CD4-positive, CD25-positive, alpha-beta regulatory T cell (primary cell): ENCODE measurements at regions not wholly inside any gene's neighbourhood (a gene's known extent, or its start where the extent isn't known, plus 50 kb on each side); places are given as distances from the start of the nearest gene placed in this dataset.

ENCODE experiments used
- ATAC-seq, 2 donors: fragments of 150-1000 bp; cut with Tn5 transposase; one replicate each; pipeline ENCODE4 v1.10.0; 2021; ENCODE audit warnings: low read depth in 2 of 2, moderate number of reproducible peaks in 2 of 2, moderate library complexity in 1 of 2
- DNase-seq, 3 donors: peaks; one replicate each; pipeline versions ENCODE4 v3.0.0 to v3.0.0-alpha.2; 2012 to 2022; ENCODE audit warnings: mixed read lengths in 1 of 3
- H3K27ac ChIP-seq: one replicate; pipeline ENCODE4 v1.7.0; 2013; ENCODE audit warnings: mild to moderate bottlenecking, low read length; ENCODE audit not compliant: insufficient read depth, poor library complexity, severe bottlenecking
- H3K27me3 ChIP-seq: one replicate; pipeline ENCODE4 v1.7.0; 2013; ENCODE audit warnings: low read length; ENCODE audit not compliant: control insufficient read depth, insufficient read depth
- H3K36me3 ChIP-seq: one replicate; pipeline ENCODE4 v1.7.0; 2013; ENCODE audit warnings: mild to moderate bottlenecking, low read length, moderate library complexity; ENCODE audit not compliant: control insufficient read depth, insufficient read depth
- H3K4me1 ChIP-seq: 2 replicates; pipeline ENCODE4 v1.7.0; 2013; ENCODE audit warnings: mild to moderate bottlenecking, low read length; ENCODE audit not compliant: insufficient read depth, control insufficient read depth, poor library complexity, severe bottlenecking
- H3K4me3 ChIP-seq: one replicate; pipeline ENCODE4 v1.7.0; 2013; ENCODE audit warnings: low read depth, mild to moderate bottlenecking, low read length, moderate library complexity
- H3K9me3 ChIP-seq, 2 experiments: 1 replicate in 1 of 2; 2 replicates in 1 of 2; pipeline ENCODE4 v1.7.0; 2013; ENCODE audit warnings: low read length in 2 of 2, mild to moderate bottlenecking in 1 of 2, moderate library complexity in 1 of 2; ENCODE audit not compliant: control insufficient read depth in 2 of 2
- H3K27ac Mint-ChIP-seq, 3 donors: one replicate each; pipeline ENCODE4 v1.8.0; 2020 to 2022; ENCODE audit warnings: mild to moderate bottlenecking in 3 of 3, mixed read lengths in 3 of 3, moderate library complexity in 2 of 3
- H3K27me3 Mint-ChIP-seq: one replicate; pipeline ENCODE4 v1.8.0; 2022; ENCODE audit warnings: mild to moderate bottlenecking, mixed read lengths
- H3K36me3 Mint-ChIP-seq: one replicate; pipeline ENCODE4 v1.8.0; 2020; ENCODE audit warnings: mixed read lengths
- H3K4me1 Mint-ChIP-seq, 4 donors: one replicate each; pipeline ENCODE4 v1.8.0; 2020 to 2022; ENCODE audit warnings: mixed read lengths in 4 of 4, mild to moderate bottlenecking in 1 of 4
- H3K4me3 Mint-ChIP-seq, 4 donors: one replicate each; pipeline ENCODE4 v1.8.0; 2020 to 2022; ENCODE audit warnings: mild to moderate bottlenecking in 4 of 4, mixed read lengths in 4 of 4, moderate library complexity in 3 of 4
- H3K9me3 Mint-ChIP-seq, 7 donors: one replicate each; pipeline ENCODE4 v1.8.0; 2020 to 2022; ENCODE audit warnings: mixed read lengths in 7 of 7, mild to moderate bottlenecking in 3 of 7, moderate library complexity in 2 of 7

- ATAC-seq: no peak
- Mint-ChIP-seq H3K4me1 (peaks cover 3 to 6% (median 5%) of the 10 kb centered on the region in 4 donors), H3K9me3 (no peaks in the 10 kb centered on the region), H3K36me3 (no peaks in the 10 kb centered on the region), H3K27ac (peak overlapping the region in 1 of 3 donors; percentile 20), H3K4me3 (no peak overlapping the region), H3K27me3 (peaks cover 5% of the 10 kb centered on the region)
- no peak overlapping the region for H3K27ac ChIP-seq
- H3K36me3 ChIP-seq: no peaks in the 10 kb centered on the region
- DNase-seq: no peak
- no peaks in the 10 kb centered on the region for H3K9me3 ChIP-seq
- H3K4me3 ChIP-seq: no peak overlapping the region
- no peaks in the 10 kb centered on the region for H3K27me3 ChIP-seq
- no peaks in the 10 kb centered on the region for H3K4me1 ChIP-seq
Measured at GRCh38 chr7:132708470-132708869, 132.2 kb upstream of the PLXNA4 start.

GRCh38 chr7:132705146-132705545 is 128.9 kb upstream of the PLXNA4 start:
- Histone ChIP-seq H3K4me1 (no peaks in the 10 kb centered on the region), H3K27ac (no peak overlapping the region), H3K27me3 (no peaks in the 10 kb centered on the region), H3K9me3 (no peaks in the 10 kb centered on the region), H3K4me3 (no peak overlapping the region), H3K36me3 (no peaks in the 10 kb centered on the region)
- Mint-ChIP-seq H3K36me3 (no peaks in the 10 kb centered on the region), H3K27me3 (peaks cover 9% of the 10 kb centered on the region), H3K4me3 (no peak overlapping the region), H3K9me3 (no peaks in the 10 kb centered on the region), H3K4me1 (peaks cover 2 to 5% (median 2%) of the 10 kb centered on the region in 4 donors), H3K27ac (peak overlapping the region in 1 of 3 donors; percentile 5)
- DNase-seq: no peak
- no peak for ATAC-seq

- Mint-ChIP-seq H3K9me3 (no peaks in the 10 kb centered on the region), H3K27ac (no peak overlapping the region), H3K27me3 (peaks cover 9% of the 10 kb centered on the region), H3K4me1 (no peaks in the 10 kb centered on the region), H3K4me3 (no peak overlapping the region), H3K36me3 (no peaks in the 10 kb centered on the region)
- H3K27ac ChIP-seq: no peak overlapping the region
- H3K4me1 ChIP-seq: no peaks in the 10 kb centered on the region
- H3K4me3 ChIP-seq: no peak overlapping the region
- DNase-seq: no peak
- no peaks in the 10 kb centered on the region for H3K36me3 ChIP-seq
- no peaks in the 10 kb centered on the region for H3K27me3 ChIP-seq
- H3K9me3 ChIP-seq: no peaks in the 10 kb centered on the region
- ATAC-seq: no peak
Measured at GRCh38 chr7:132703742-132704141, 127.5 kb upstream of the PLXNA4 start.

GRCh38 chr7:132697003-132697402 is 120.7 kb upstream of the PLXNA4 start:
- no peak for ATAC-seq
- H3K4me3 ChIP-seq: no peak overlapping the region
- no peak overlapping the region for H3K27ac ChIP-seq
- no peak for DNase-seq
- Mint-ChIP-seq H3K27me3 (peaks cover 4% of the 10 kb centered on the region), H3K4me3 (no peak overlapping the region), H3K27ac (no peak overlapping the region), H3K4me1 (no peaks in the 10 kb centered on the region), H3K9me3 (no peaks in the 10 kb centered on the region), H3K36me3 (no peaks in the 10 kb centered on the region)
- no peaks in the 10 kb centered on the region for H3K36me3 ChIP-seq
- no peaks in the 10 kb centered on the region for H3K9me3 ChIP-seq
- no peaks in the 10 kb centered on the region for H3K4me1 ChIP-seq
- no peaks in the 10 kb centered on the region for H3K27me3 ChIP-seq

GRCh38 chr7:132696332-132696731 is 120.1 kb upstream of the PLXNA4 start:
- DNase-seq: no peak
- Mint-ChIP-seq H3K36me3 (no peaks in the 10 kb centered on the region), H3K4me1 (no peaks in the 10 kb centered on the region), H3K27ac (no peak overlapping the region), H3K9me3 (no peaks in the 10 kb centered on the region), H3K4me3 (no peak overlapping the region), H3K27me3 (peaks cover 4% of the 10 kb centered on the region)
- no peak overlapping the region for H3K27ac ChIP-seq
- ATAC-seq: no peak
- no peaks in the 10 kb centered on the region for H3K27me3 ChIP-seq
- no peaks in the 10 kb centered on the region for H3K4me1 ChIP-seq
- no peaks in the 10 kb centered on the region for H3K9me3 ChIP-seq
- no peaks in the 10 kb centered on the region for H3K36me3 ChIP-seq
- no peak overlapping the region for H3K4me3 ChIP-seq

- Mint-ChIP-seq H3K4me1 (no peaks in the 10 kb centered on the region), H3K4me3 (no peak overlapping the region), H3K36me3 (no peaks in the 10 kb centered on the region), H3K9me3 (peaks cover 0 to 2% (median 0%) of the 10 kb centered on the region in 7 donors), H3K27me3 (no peaks in the 10 kb centered on the region), H3K27ac (peak overlapping the region in 1 of 3 donors; percentile 20)
- H3K4me1 ChIP-seq: no peaks in the 10 kb centered on the region
- no peak overlapping the region for H3K4me3 ChIP-seq
- H3K9me3 ChIP-seq: no peaks in the 10 kb centered on the region
- no peaks in the 10 kb centered on the region for H3K36me3 ChIP-seq
- H3K27ac ChIP-seq: no peak overlapping the region
- no peaks in the 10 kb centered on the region for H3K27me3 ChIP-seq
- no peak for DNase-seq
- no peak for ATAC-seq
Measured at GRCh38 chr7:132691201-132691600, 114.9 kb upstream of the PLXNA4 start.

GRCh38 chr7:132690174-132690573 is 113.9 kb upstream of the PLXNA4 start:
- no peaks in the 10 kb centered on the region for H3K36me3 ChIP-seq
- H3K9me3 ChIP-seq: no peaks in the 10 kb centered on the region
- Mint-ChIP-seq H3K27ac (no peak overlapping the region), H3K36me3 (no peaks in the 10 kb centered on the region), H3K4me1 (no peaks in the 10 kb centered on the region), H3K9me3 (peaks cover 0 to 3% (median 0%) of the 10 kb centered on the region in 7 donors), H3K4me3 (no peak overlapping the region), H3K27me3 (no peaks in the 10 kb centered on the region)
- ATAC-seq (no peak), DNase-seq (no peak)
- H3K27ac ChIP-seq: no peak overlapping the region
- H3K4me3 ChIP-seq: no peak overlapping the region
- H3K4me1 ChIP-seq: no peaks in the 10 kb centered on the region
- H3K27me3 ChIP-seq: no peaks in the 10 kb centered on the region

- Mint-ChIP-seq H3K4me3 (no peak overlapping the region), H3K4me1 (no peaks in the 10 kb centered on the region), H3K27me3 (peaks cover 7% of the 10 kb centered on the region), H3K36me3 (no peaks in the 10 kb centered on the region), H3K9me3 (peaks cover 0 to 3% (median 0%) of the 10 kb centered on the region in 7 donors), H3K27ac (no peak overlapping the region)
- Histone ChIP-seq H3K9me3 (no peaks in the 10 kb centered on the region), H3K27ac (no peak overlapping the region), H3K4me1 (no peaks in the 10 kb centered on the region), H3K27me3 (no peaks in the 10 kb centered on the region), H3K36me3 (no peaks in the 10 kb centered on the region), H3K4me3 (no peak overlapping the region)
- ATAC-seq (no peak), DNase-seq (no peak)
Measured at GRCh38 chr7:132687981-132688383, 111.7 kb upstream of the PLXNA4 start.
